Germinal center (tissue), 1 donor: ENCODE measurements at regions not wholly inside any gene's neighbourhood (a gene's known extent, or its start where the extent isn't known, plus 50 kb on each side); places are given as distances from the start of the nearest gene placed in this dataset.

Source experiments
- DNase-seq: peaks from one replicate; pipeline ENCODE4 v3.0.0; 2012; ENCODE audit warnings: mixed read lengths, low spot score

GRCh38 chr17:79280866-79281572, 206.4 kb downstream of the ENGASE start:
- DNase-seq = no peak

GRCh38 chr17:79280010-79280409, 205.4 kb downstream of the ENGASE start:
- no peak for DNase-seq

- no peak for DNase-seq
These were observed 204.7 kb downstream of the ENGASE start for GRCh38 chr17:79279320-79279719.

- no peak for DNase-seq
These were observed 202.2 kb downstream of the ENGASE start for GRCh38 chr17:79276821-79277220.

GRCh38 chr17:79273660-79274059, 199.0 kb downstream of the ENGASE start:
- no peak for DNase-seq

- no peak for DNase-seq
These were observed 198.1 kb downstream of the ENGASE start for GRCh38 chr17:79272666-79273219.

GRCh38 chr17:79272220-79272619, 197.6 kb downstream of the ENGASE start:
- no peak for DNase-seq

- DNase-seq = no peak
These were observed 195.0 kb downstream of the ENGASE start for GRCh38 chr17:79269620-79270019.

- DNase-seq = no peak
These were observed 188.6 kb downstream of the ENGASE start for GRCh38 chr17:79263191-79263590.

- DNase-seq = no peak
These were observed 188.0 kb downstream of the ENGASE start for GRCh38 chr17:79262624-79263023.

GRCh38 chr17:79261355-79262072, 186.9 kb downstream of the ENGASE start:
- no peak for DNase-seq

GRCh38 chr17:79258843-79259242, 184.2 kb downstream of the ENGASE start:
- DNase-seq = no peak

GRCh38 chr17:79258041-79258440, 183.4 kb downstream of the ENGASE start:
- DNase-seq = no peak

- DNase-seq = no peak
These were observed 181.4 kb downstream of the ENGASE start for GRCh38 chr17:79255926-79256585.

- no peak for DNase-seq
These were observed 180.8 kb downstream of the ENGASE start for GRCh38 chr17:79255456-79255855.

- no peak for DNase-seq
These were observed 180.4 kb downstream of the ENGASE start for GRCh38 chr17:79255046-79255445.

GRCh38 chr17:79252886-79253285, 178.3 kb downstream of the ENGASE start:
- no peak for DNase-seq

- no peak for DNase-seq
These were observed 177.2 kb downstream of the ENGASE start for GRCh38 chr17:79251824-79252223.

- no peak for DNase-seq
These were observed 175.4 kb downstream of the ENGASE start for GRCh38 chr17:79249929-79250521.

GRCh38 chr17:79248843-79249493, 174.3 kb downstream of the ENGASE start:
- DNase-seq = no peak

GRCh38 chr17:79246225-79247190, 171.9 kb downstream of the ENGASE start:
- DNase-seq = no peak
